Neural progenitor cell (in vitro differentiated cells): ENCODE measurements at regions not wholly inside any gene's neighbourhood (a gene's known extent, or its start where the extent isn't known, plus 50 kb on each side); places are given as distances from the start of the nearest gene placed in this dataset.

Source experiments
- EZH2phosphoT487 ChIP-seq: fragments of 200-600 bp; sonication (generic); IDR thresholded peaks from 2 replicates; pipeline ENCODE4 v1.6.1; 2017; ENCODE audit warnings: antibody characterized with exemption
- TF ChIP-seq, protein P1 (sequence below): fragments of 200-600 bp; sonication (generic); IDR thresholded peaks from 2 replicates; pipeline ENCODE4 v1.5.1; 2017; ENCODE audit warnings: antibody characterized with exemption, mild to moderate bottlenecking

DNA sequence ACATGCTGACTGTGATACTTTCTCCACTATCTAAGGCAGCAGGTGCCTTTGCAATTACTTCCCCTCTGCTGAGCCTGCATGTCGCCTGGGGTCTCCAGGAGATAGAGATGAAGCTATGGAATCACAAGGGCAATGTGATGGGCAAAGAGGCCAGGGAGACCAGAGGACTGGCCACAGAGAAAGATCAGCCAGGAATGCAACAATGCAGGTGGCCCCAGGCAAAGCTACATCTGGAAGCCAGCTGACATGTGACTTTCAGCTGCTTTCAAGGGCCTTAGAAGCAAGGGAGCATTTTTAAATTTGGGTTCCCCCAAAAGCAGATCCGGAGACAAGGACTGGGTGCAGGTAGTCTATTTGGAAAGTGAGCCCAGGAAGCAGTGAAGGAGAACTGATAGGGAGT lies 107.9 kb upstream of the SRSF6 start:
- no peak for TF ChIP-seq EZH2phosphoT487
- TF ChIP-seq, protein P1, sequence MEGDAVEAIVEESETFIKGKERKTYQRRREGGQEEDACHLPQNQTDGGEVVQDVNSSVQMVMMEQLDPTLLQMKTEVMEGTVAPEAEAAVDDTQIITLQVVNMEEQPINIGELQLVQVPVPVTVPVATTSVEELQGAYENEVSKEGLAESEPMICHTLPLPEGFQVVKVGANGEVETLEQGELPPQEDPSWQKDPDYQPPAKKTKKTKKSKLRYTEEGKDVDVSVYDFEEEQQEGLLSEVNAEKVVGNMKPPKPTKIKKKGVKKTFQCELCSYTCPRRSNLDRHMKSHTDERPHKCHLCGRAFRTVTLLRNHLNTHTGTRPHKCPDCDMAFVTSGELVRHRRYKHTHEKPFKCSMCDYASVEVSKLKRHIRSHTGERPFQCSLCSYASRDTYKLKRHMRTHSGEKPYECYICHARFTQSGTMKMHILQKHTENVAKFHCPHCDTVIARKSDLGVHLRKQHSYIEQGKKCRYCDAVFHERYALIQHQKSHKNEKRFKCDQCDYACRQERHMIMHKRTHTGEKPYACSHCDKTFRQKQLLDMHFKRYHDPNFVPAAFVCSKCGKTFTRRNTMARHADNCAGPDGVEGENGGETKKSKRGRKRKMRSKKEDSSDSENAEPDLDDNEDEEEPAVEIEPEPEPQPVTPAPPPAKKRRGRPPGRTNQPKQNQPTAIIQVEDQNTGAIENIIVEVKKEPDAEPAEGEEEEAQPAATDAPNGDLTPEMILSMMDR, result no peak
